Choroid plexus epithelial cell (primary cell): ENCODE measurements at regions not wholly inside any gene's neighbourhood (a gene's known extent, or its start where the extent isn't known, plus 50 kb on each side); places are given as distances from the start of the nearest gene placed in this dataset.

Experiments used
- DNase-seq: peaks from one replicate; pipeline ENCODE4 v3.0.0-alpha.2; 2010; ENCODE audit warnings: low read depth
- H3K4me3 ChIP-seq: 2 replicates; pipeline ENCODE4 v1.5.1; 2011; ENCODE audit warnings: low read depth, mild to moderate bottlenecking, control low read depth, low read length, moderate library complexity
- TF ChIP-seq, protein P1 (sequence below): conservative IDR thresholded peaks from 2 replicates; pipeline ENCODE4 v1.5.1; 2011; ENCODE audit warnings: low read depth, mild to moderate bottlenecking, control low read depth, inconsistent platforms, low read length, moderate library complexity

DNA sequence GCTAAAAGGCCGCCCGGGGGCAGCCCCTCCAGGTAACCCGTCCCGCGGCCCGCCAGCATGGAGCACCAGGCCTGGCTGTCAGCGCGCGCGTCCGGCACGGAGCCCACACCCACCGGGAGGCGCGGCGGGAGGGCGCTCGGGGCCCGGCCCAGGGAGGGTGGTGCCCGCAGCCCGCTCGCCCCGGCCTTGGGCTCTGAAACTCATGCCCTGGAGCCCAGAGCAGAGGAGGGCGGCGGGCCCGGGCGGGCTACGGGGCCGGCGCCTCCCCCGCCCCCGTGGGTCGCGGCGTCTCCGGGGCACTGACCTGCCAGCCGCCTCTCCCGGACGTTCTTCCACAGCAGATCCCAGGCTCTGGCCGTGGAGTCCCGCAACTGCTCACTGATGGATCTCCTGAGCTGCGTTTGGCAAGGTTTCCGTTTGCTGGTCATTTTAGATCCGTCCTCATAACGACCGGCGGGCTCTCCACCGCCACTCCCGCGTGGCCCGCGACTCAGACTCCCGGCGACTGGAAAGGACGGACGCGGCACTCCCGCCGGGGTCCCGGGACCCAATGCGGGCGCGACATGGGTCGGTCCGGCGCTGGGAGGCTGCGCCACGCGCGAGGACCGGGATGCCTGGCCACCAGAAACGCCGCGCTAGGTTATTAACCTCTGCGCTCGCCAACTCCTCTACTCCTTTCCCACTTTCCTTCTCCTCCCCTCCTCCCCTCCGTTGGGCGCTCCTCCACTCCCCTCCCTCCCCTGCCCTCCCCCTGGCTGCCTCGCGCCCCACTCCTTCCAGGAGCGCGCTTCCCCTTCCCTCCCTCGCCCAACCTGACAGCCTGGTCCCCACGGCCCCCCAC, 64.7 kb upstream of the STARD13 start:
- peak; percentile 39 for DNase-seq
- H3K4me3 ChIP-seq = peak overlapping the region; percentile 79
- TF ChIP-seq, protein P1, sequence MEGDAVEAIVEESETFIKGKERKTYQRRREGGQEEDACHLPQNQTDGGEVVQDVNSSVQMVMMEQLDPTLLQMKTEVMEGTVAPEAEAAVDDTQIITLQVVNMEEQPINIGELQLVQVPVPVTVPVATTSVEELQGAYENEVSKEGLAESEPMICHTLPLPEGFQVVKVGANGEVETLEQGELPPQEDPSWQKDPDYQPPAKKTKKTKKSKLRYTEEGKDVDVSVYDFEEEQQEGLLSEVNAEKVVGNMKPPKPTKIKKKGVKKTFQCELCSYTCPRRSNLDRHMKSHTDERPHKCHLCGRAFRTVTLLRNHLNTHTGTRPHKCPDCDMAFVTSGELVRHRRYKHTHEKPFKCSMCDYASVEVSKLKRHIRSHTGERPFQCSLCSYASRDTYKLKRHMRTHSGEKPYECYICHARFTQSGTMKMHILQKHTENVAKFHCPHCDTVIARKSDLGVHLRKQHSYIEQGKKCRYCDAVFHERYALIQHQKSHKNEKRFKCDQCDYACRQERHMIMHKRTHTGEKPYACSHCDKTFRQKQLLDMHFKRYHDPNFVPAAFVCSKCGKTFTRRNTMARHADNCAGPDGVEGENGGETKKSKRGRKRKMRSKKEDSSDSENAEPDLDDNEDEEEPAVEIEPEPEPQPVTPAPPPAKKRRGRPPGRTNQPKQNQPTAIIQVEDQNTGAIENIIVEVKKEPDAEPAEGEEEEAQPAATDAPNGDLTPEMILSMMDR = no peak

- TF ChIP-seq, protein P1 = peak; percentile 38
- peak overlapping the region; percentile 79 for H3K4me3 ChIP-seq
- DNase-seq = peak; percentile 83
Measured at GRCh38 chr13:33351319-33351718, 65.8 kb upstream of the STARD13 start.

- TF ChIP-seq, protein P1 = no peak
Measured at GRCh38 chr13:33352041-33352440, 66.5 kb upstream of the STARD13 start.

GRCh38 chr13:33352526-33352925, 67.0 kb upstream of the STARD13 start:
- no peak overlapping the region for H3K4me3 ChIP-seq
- TF ChIP-seq, protein P1 = no peak
- no peak for DNase-seq

More at GRCh38 chr13:33352041-33352440, 66.5 kb upstream of the STARD13 start:
- no peak overlapping the region for H3K4me3 ChIP-seq
- DNase-seq = no peak

GRCh38 chr13:33353210-33353609, 67.7 kb upstream of the STARD13 start:
- DNase-seq = no peak
- TF ChIP-seq, protein P1 = no peak
- no peak overlapping the region for H3K4me3 ChIP-seq

GRCh38 chr13:33353646-33354045, 68.1 kb upstream of the STARD13 start:
- TF ChIP-seq, protein P1 = no peak
- no peak overlapping the region for H3K4me3 ChIP-seq
- DNase-seq = no peak
